ENCODE measurements at regions not wholly inside any gene's neighbourhood (a gene's known extent, or its start where the extent isn't known, plus 50 kb on each side); places are given as distances from the start of the nearest gene placed in this dataset.

DNA sequence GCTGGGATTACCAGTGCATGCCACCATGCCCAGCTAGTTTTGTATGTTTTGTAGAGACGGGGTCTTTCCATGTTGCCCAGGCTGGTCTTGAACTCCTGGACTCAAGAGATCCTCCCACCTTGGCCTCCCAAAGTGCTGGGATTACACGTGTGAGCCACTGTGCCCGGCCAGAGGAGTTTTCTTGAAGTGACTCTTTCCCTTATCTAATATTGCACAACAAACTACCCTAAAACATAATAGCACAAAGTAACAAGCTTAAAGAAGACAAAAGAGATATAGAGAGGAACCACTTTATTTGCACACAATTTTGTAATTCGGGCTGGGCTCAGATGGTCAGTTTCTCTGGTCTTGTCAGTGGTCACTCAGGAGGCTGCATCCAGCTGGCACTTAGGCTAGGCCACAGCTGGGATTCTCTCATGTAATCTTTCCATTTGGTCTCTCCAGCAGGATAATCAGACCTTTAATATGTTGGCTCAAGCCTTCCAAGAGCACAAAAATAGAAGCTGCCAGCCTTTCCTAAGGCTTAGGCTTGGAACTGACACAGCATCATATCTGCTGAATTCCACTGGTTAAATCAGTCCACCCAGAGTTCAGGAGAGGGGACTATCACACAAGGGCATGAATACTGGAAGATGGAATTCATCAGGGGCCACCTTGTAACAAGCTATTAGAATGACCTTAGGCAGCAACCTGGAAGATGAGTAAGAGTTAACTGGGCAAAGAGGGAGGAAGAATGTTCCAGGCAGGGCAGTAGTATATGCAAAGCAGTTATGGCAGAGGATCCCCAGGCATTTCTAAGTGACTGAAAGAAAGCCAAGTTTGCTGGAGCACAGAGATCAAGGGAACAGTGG is 56.7 kb upstream of the PNRC1 start:
- ATAC-seq: peak; percentile 79 to 93 (median 87)
- peaks cover 0 to 40% (median 26%) of the 10 kb centered on the region in 12 donors for H3K4me1 ChIP-seq
- intact Hi-C loops (cut with DNase I): loop anchor here in 4 of 10 donors (1.0 to 5.0 kb wide), 4 partner anchors 11 to 58 kb away; partner anchors contain the start of gene PNRC1 (in 2 of the 4)
- peak overlapping the region in 11 of 12 donors; percentile 8 to 87 (median 61) for H3K27ac ChIP-seq
- H3K27me3 ChIP-seq: no peaks in the 10 kb centered on the region
- no peak for TF ChIP-seq POLR2A (IDR thresholded peaks at IDR 0.05)
- TF ChIP-seq, protein P1, sequence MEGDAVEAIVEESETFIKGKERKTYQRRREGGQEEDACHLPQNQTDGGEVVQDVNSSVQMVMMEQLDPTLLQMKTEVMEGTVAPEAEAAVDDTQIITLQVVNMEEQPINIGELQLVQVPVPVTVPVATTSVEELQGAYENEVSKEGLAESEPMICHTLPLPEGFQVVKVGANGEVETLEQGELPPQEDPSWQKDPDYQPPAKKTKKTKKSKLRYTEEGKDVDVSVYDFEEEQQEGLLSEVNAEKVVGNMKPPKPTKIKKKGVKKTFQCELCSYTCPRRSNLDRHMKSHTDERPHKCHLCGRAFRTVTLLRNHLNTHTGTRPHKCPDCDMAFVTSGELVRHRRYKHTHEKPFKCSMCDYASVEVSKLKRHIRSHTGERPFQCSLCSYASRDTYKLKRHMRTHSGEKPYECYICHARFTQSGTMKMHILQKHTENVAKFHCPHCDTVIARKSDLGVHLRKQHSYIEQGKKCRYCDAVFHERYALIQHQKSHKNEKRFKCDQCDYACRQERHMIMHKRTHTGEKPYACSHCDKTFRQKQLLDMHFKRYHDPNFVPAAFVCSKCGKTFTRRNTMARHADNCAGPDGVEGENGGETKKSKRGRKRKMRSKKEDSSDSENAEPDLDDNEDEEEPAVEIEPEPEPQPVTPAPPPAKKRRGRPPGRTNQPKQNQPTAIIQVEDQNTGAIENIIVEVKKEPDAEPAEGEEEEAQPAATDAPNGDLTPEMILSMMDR (IDR thresholded peaks at IDR 0.05): no peak
- H3K9me3 ChIP-seq: no peaks in the 10 kb centered on the region
- H3K4me3 ChIP-seq: no peak overlapping the region
- no peaks in the 10 kb centered on the region for H3K36me3 ChIP-seq
- 46 to 54% (median 50%) methylated on average over 4 of the region's 4 CpGs for WGBS, 4 donors
- peak in 3 of 5 donors; percentile 15 to 65 (median 47) for DNase-seq

DNA sequence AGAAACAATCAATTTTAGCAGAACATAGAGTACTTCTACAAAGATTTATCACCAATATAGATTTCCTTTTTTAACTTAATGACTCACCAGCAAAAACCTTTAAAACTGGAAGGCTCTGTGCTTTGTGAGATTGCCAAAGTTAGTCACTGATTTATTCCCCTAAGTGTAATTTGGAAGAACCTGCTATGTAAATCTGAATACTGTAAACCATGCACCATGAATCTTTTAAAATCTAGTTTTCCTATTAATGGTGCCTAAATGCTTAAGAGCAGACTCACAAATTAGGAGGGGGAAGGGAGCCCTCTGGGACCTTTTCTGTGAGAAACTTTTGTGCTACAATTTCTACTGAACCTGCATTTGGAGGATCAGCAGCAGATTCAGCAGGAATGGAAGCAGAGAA is 57.8 kb upstream of the PNRC1 start:
- peak overlapping the region in 6 of 12 donors; percentile 13 to 87 (median 60) for H3K27ac ChIP-seq
- intact Hi-C loops (cut with DNase I): loop anchor here in 2 of 10 donors (5.0 kb wide), 2 partner anchors 35 to 60 kb away; partner anchors contain the start of gene PNRC1 (in 1 of the 2)
- H3K4me3 ChIP-seq: no peak overlapping the region
- ATAC-seq (peak in 2 of 4 donors; percentile 17 to 38), DNase-seq (no peak)
- TF ChIP-seq, protein P1 (IDR thresholded peaks at IDR 0.05): no peak
- TF ChIP-seq POLR2A (IDR thresholded peaks at IDR 0.05): no peak
- H3K36me3 ChIP-seq: no peaks in the 10 kb centered on the region
- H3K27me3 ChIP-seq: no peaks in the 10 kb centered on the region
- H3K4me1 ChIP-seq: peaks cover 0 to 40% (median 26%) of the 10 kb centered on the region in 12 donors
- no peaks in the 10 kb centered on the region for H3K9me3 ChIP-seq

DNA sequence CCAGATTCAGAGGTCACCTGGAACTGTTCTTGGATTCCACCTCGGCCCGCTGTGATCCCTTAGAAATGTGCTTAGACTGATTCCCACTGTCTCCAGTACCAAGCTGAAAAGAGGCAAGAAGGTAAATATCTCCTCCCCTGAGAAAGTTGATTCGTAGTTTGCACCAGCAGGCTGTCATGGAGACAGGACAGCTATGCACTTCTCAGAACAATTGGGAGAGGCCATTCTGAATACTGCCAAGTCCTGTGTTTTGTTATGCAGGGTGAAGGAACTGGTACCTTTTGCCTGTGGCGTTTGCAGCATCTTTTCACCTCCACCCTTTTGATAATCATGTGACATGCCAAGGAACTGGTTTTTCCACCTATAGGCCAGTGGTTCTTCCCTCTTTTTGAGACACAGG is 58.2 kb upstream of the RNGTT start:
- peak overlapping the region in 1 of 12 donors; percentile 80 for H3K27ac ChIP-seq
- TF ChIP-seq, protein P1 (IDR thresholded peaks at IDR 0.05): no peak
- no peak for TF ChIP-seq POLR2A (IDR thresholded peaks at IDR 0.05)
- ATAC-seq (no peak), DNase-seq (no peak)
- peaks cover 0 to 40% (median 26%) of the 10 kb centered on the region in 12 donors for H3K4me1 ChIP-seq
- H3K36me3 ChIP-seq: no peaks in the 10 kb centered on the region
- no peaks in the 10 kb centered on the region for H3K27me3 ChIP-seq
- H3K4me3 ChIP-seq: no peak overlapping the region
- intact Hi-C loops (cut with DNase I): loop anchor here in 2 of 10 donors (5.0 kb wide), 2 partner anchors 34 to 61 kb away; partner anchors contain the start of gene PNRC1 (in 1 of the 2)
- WGBS, 4 donors: 85 to 92% (median 88%) methylated on average over 4 of the region's 4 CpGs
- no peaks in the 10 kb centered on the region for H3K9me3 ChIP-seq

DNA sequence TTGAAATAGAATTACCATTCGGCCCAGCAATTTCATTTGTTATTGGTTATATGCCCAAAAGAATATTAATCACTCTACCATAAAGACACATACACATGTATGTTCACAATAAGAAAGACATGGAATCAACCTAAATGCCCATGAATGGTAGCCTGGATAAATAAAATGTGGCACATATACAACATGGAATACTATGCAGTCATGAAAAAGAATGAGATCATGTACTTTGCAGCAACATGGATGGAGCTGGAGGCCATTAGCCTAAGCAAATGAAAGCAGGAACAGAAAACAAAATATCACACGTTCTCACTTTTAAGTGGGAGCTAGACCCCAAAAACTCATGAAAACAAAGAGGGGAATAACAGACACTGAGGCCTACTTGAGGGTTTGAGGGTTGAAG is 52.6 kb upstream of the RNGTT start:
- 93 to 99% (median 96%) methylated on average over 2 of the region's 2 CpGs for WGBS, 4 donors
- DNase-seq: no peak
- Histone ChIP-seq H3K4me1 (peaks cover 0 to 8% (median 0%) of the 10 kb centered on the region in 12 donors), H3K36me3 (no peaks in the 10 kb centered on the region), H3K27ac (no peak overlapping the region), H3K27me3 (no peaks in the 10 kb centered on the region), H3K4me3 (no peak overlapping the region), H3K9me3 (no peaks in the 10 kb centered on the region)
- TF ChIP-seq, protein P1 (IDR thresholded peaks at IDR 0.05): no peak
- no peak for TF ChIP-seq POLR2A (IDR thresholded peaks at IDR 0.05)
- intact Hi-C loops (cut with DNase I): no loop called here
- no peak for ATAC-seq

All from heart left ventricle (tissue), 16 donors.